CD14-positive monocyte (primary cell): ENCODE measurements at regions not wholly inside any gene's neighbourhood (a gene's known extent, or its start where the extent isn't known, plus 50 kb on each side); places are given as distances from the start of the nearest gene placed in this dataset.

Experiments used
- DNase-seq, 3 donors: peaks; one replicate each; pipeline ENCODE4 v3.0.0-alpha.2; 2011 to 2022
- H2AFZ ChIP-seq: 2 replicates; pipeline ENCODE4 v1.6.0; 2012; ENCODE audit warnings: mild to moderate bottlenecking, low read depth, low read length, inconsistent platforms; ENCODE audit not compliant: insufficient read depth, poor library complexity, severe bottlenecking
- H3K27ac ChIP-seq, 2 donors: 1 replicate in 1 of 2; 2 replicates in 1 of 2; pipeline ENCODE4 v1.5.1; 2012 to 2013; ENCODE audit warnings: low read length in 2 of 2, control low read depth in 1 of 2, inconsistent platforms in 1 of 2, low read depth in 1 of 2, mild to moderate bottlenecking in 1 of 2
- H3K27me3 ChIP-seq, 2 donors: one replicate each; pipeline versions ENCODE4 v1.6.0 to v1.6.1; 2011 to 2013; ENCODE audit warnings: low read length in 2 of 2; ENCODE audit not compliant: control insufficient read depth in 2 of 2, insufficient read depth in 2 of 2
- H3K36me3 ChIP-seq, 2 donors: replicated peaks in 1 of 2; 1 replicate in 1 of 2; 2 replicates in 1 of 2; pipeline versions ENCODE4 v1.5.1 to v1.6.1; 2012 to 2013; ENCODE audit warnings: low read length in 2 of 2, control low read depth in 1 of 2, inconsistent platforms in 1 of 2, mild to moderate bottlenecking in 1 of 2; ENCODE audit not compliant: insufficient read depth in 2 of 2, control insufficient read depth in 1 of 2
- H3K4me1 ChIP-seq, 2 donors: 1 replicate in 1 of 2; 2 replicates in 1 of 2; pipeline versions ENCODE4 v1.5.1 to v1.6.1; 2012 to 2013; ENCODE audit warnings: low read length in 2 of 2, control low read depth in 1 of 2, inconsistent platforms in 1 of 2, mild to moderate bottlenecking in 1 of 2, moderate library complexity in 1 of 2; ENCODE audit not compliant: insufficient read depth in 2 of 2, control insufficient read depth in 1 of 2
- H3K4me2 ChIP-seq: replicated peaks from 2 replicates; pipeline ENCODE3; 2012; ENCODE audit warnings: low read length, moderate library complexity, mild to moderate bottlenecking; ENCODE audit not compliant: poor library complexity, severe bottlenecking; ENCODE audit errors: extremely low read depth
- H3K4me3 ChIP-seq, 3 experiments: fragments of 200-600 bp in 1 of 3; sonication (generic) in 1 of 3; replicated peaks in 1 of 3; 1 replicate in 2 of 3; 2 replicates in 1 of 3; pipeline ENCODE4 v1.5.1; 2011 to 2013; ENCODE audit warnings: low read length in 3 of 3, mild to moderate bottlenecking in 3 of 3, control low read depth in 2 of 3, low read depth in 2 of 3, inconsistent platforms in 1 of 3, moderate library complexity in 1 of 3
- H3K79me2 ChIP-seq: 2 replicates; pipeline ENCODE4 v1.6.0; 2012; ENCODE audit warnings: mild to moderate bottlenecking, control low read depth, inconsistent platforms, low read length, moderate library complexity; ENCODE audit not compliant: insufficient read depth
- H3K9ac ChIP-seq: 2 replicates; pipeline ENCODE4 v1.6.0; 2017; ENCODE audit warnings: low read length, mild to moderate bottlenecking; ENCODE audit not compliant: insufficient read depth, poor library complexity, severe bottlenecking
- H3K9me3 ChIP-seq, 2 donors: replicated peaks in 1 of 2; 1 replicate in 1 of 2; 2 replicates in 1 of 2; pipeline versions ENCODE4 v1.5.1 to v1.6.1; 2012 to 2013; ENCODE audit warnings: low read length in 2 of 2, control low read depth in 1 of 2; ENCODE audit not compliant: control insufficient read depth in 1 of 2, insufficient read depth in 1 of 2
- H4K20me1 ChIP-seq: 2 replicates; pipeline ENCODE4 v1.6.0; 2012; ENCODE audit warnings: mild to moderate bottlenecking, low read length, control low read depth, moderate library complexity; ENCODE audit not compliant: insufficient read depth
- H3K27ac Mint-ChIP-seq, 7 donors: one replicate each; pipeline ENCODE4 v1.8.0; 2020; ENCODE audit warnings: mild to moderate bottlenecking in 7 of 7, mixed read lengths in 7 of 7, moderate library complexity in 6 of 7, inconsistent platforms in 2 of 7
- H3K27me3 Mint-ChIP-seq, 3 donors: one replicate each; pipeline ENCODE4 v1.8.0; 2021 to 2022; ENCODE audit warnings: low read depth in 3 of 3, mild to moderate bottlenecking in 3 of 3, mixed read lengths in 3 of 3, moderate library complexity in 3 of 3, inconsistent platforms in 1 of 3
- H3K36me3 Mint-ChIP-seq, 2 donors: one replicate each; pipeline ENCODE4 v1.8.0; 2020; ENCODE audit warnings: mixed read lengths in 2 of 2, inconsistent platforms in 1 of 2, mild to moderate bottlenecking in 1 of 2
- H3K4me1 Mint-ChIP-seq: one replicate; pipeline ENCODE4 v1.8.0; 2020; ENCODE audit warnings: mild to moderate bottlenecking, mixed read lengths
- H3K4me3 Mint-ChIP-seq, 2 donors: one replicate each; pipeline ENCODE4 v1.8.0; 2020; ENCODE audit warnings: mild to moderate bottlenecking in 2 of 2, mixed read lengths in 2 of 2, moderate library complexity in 1 of 2
- H3K9me3 Mint-ChIP-seq, 7 donors: one replicate each; pipeline ENCODE4 v1.8.0; 2020 to 2022; ENCODE audit warnings: mixed read lengths in 7 of 7, mild to moderate bottlenecking in 6 of 7, moderate library complexity in 6 of 7, inconsistent platforms in 2 of 7
- WGBS: methylation state at CpG from one replicate; pipeline ENCODE4 v1.1.5; 2013; ENCODE audit warnings: missing lambda C conversion rate; ENCODE audit not compliant: insufficient coverage; 5-methylcytosine and 5-hydroxymethylcytosine counted together
- intact Hi-C, 2 donors: fragments of 100-400 bp; cut with micrococcal nuclease; formaldehyde crosslinking; loops; one replicate each; pipeline versions ENCODE4 v1.15.0 to v1.15.1; 2023
- TF ChIP-seq, protein P1 (sequence below): fragments of 200-600 bp; IDR thresholded peaks from one replicate; pipeline ENCODE4 v1.8.0; 2022; ENCODE audit warnings: antibody characterized with exemption, mild to moderate bottlenecking

DNA sequence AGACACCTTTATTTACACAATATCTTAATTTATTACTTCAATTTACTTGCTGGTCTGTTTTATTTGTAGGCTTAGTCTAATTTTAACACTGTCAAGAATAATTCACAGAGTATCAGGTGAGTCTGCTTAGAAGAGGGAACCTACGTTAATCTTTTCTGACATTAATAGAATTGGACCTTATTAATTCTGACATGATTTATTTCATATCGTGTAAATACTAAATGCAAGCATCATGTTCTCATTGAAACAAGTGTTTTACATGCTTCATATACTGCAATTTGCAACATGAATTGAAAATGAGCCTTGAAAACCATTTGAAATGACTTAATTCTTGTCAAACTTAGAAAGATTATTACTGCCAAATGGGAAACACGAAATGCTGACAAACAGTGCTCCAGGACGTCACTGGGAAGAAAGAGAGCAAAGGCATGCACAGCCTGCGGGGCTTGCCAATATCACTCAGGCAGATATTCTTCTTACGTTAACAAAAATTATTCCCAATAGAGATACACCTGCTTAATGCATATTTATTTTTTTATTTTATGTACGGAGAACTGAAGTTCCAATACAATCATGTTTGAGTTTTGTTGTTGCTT is 282.0 kb upstream of the AKR1E2 start:
- Mint-ChIP-seq H3K36me3 (no peaks in the 10 kb centered on the region), H3K4me1 (peaks cover 12% of the 10 kb centered on the region), H3K27me3 (peaks cover 0 to 2% (median 0%) of the 10 kb centered on the region in 3 donors), H3K4me3 (no peak overlapping the region), H3K9me3 (peaks cover under 1 to 13% (median 7%) of the 10 kb centered on the region in 7 donors), H3K27ac (no peak overlapping the region)
- TF ChIP-seq, protein P1, sequence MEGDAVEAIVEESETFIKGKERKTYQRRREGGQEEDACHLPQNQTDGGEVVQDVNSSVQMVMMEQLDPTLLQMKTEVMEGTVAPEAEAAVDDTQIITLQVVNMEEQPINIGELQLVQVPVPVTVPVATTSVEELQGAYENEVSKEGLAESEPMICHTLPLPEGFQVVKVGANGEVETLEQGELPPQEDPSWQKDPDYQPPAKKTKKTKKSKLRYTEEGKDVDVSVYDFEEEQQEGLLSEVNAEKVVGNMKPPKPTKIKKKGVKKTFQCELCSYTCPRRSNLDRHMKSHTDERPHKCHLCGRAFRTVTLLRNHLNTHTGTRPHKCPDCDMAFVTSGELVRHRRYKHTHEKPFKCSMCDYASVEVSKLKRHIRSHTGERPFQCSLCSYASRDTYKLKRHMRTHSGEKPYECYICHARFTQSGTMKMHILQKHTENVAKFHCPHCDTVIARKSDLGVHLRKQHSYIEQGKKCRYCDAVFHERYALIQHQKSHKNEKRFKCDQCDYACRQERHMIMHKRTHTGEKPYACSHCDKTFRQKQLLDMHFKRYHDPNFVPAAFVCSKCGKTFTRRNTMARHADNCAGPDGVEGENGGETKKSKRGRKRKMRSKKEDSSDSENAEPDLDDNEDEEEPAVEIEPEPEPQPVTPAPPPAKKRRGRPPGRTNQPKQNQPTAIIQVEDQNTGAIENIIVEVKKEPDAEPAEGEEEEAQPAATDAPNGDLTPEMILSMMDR = no peak
- H3K4me2 ChIP-seq = no peak overlapping the region
- H3K79me2 ChIP-seq = no peaks in the 10 kb centered on the region
- no peaks in the 10 kb centered on the region for H4K20me1 ChIP-seq
- H3K27me3 ChIP-seq = no peaks in the 10 kb centered on the region
- no peak overlapping the region for H3K27ac ChIP-seq
- 100% methylated on average over 1 of the region's 7 CpGs for WGBS
- intact Hi-C loops = no loop called here
- no peak for DNase-seq
- peaks cover 0 to 6% of the 10 kb centered on the region in 2 donors for H3K9me3 ChIP-seq
- H2AFZ ChIP-seq = no peak overlapping the region
- H3K9ac ChIP-seq = no peak overlapping the region
- no peaks in the 10 kb centered on the region for H3K36me3 ChIP-seq
- no peak overlapping the region for H3K4me3 ChIP-seq
- peaks cover 5 to 6% of the 10 kb centered on the region in 2 donors for H3K4me1 ChIP-seq

DNA sequence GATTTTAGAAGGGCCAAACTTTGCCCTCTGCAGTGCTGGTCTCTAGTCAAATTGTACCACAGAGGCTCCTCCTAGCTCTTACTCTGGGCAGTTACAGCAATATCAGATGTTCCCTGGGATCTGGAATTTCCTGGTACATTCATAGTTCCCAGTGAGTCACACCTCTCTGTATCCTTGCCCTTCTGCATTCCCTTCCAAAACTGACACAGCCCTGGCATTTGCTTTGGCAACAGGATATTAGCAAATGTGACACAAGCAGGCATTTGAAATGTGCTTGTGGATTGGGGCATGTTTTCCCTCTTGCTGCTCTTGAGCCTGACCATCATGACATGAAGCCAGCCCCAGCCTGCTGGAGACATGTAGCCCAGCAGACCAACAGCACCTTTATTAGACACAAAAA is 284.7 kb upstream of the AKR1E2 start:
- TF ChIP-seq, protein P1 = no peak
- peaks cover 17 to 38% (median 22%) of the 10 kb centered on the region in 7 donors for H3K9me3 Mint-ChIP-seq
- Histone ChIP-seq H3K9ac (no peak overlapping the region), H3K4me1 (peaks cover 5 to 6% of the 10 kb centered on the region in 2 donors), H3K4me2 (no peak overlapping the region), H3K27me3 (no peaks in the 10 kb centered on the region), H3K36me3 (no peaks in the 10 kb centered on the region), H3K79me2 (no peaks in the 10 kb centered on the region), H4K20me1 (no peaks in the 10 kb centered on the region), H2AFZ (peak overlapping the region; percentile 21), H3K9me3 (peaks cover 15 to 20% of the 10 kb centered on the region in 2 donors), H3K4me3 (no peak overlapping the region), H3K27ac (no peak overlapping the region)
- peak overlapping the region in 1 of 7 donors; percentile 79 for H3K27ac Mint-ChIP-seq
- peaks cover 0 to 3% (median 0%) of the 10 kb centered on the region in 3 donors for H3K27me3 Mint-ChIP-seq
- H3K4me3 Mint-ChIP-seq = no peak overlapping the region
- peak in 1 of 3 donors; percentile 46 for DNase-seq
- intact Hi-C loops = no loop called here
- peaks cover 12% of the 10 kb centered on the region for H3K4me1 Mint-ChIP-seq
- no peaks in the 10 kb centered on the region for H3K36me3 Mint-ChIP-seq
